Neuronal stem cell (in vitro differentiated cells): ENCODE measurements at regions not wholly inside any gene's neighbourhood (a gene's known extent, or its start where the extent isn't known, plus 50 kb on each side); places are given as distances from the start of the nearest gene placed in this dataset.
A peak's percentile ranks its signal among the peaks of the same experiment; 100 is the strongest.

ENCODE experiments used
- DNase-seq: peaks from one replicate; pipeline ENCODE4 v3.0.0-alpha.2; 2013; ENCODE audit warnings: low spot score
- H2AFZ ChIP-seq: one replicate; pipeline ENCODE4 v1.6.1; 2013; ENCODE audit warnings: mild to moderate bottlenecking, low read length, inconsistent platforms
- H2AK5ac ChIP-seq: 2 replicates; pipeline ENCODE4 v1.6.1; 2013; ENCODE audit warnings: low read depth, mild to moderate bottlenecking, inconsistent platforms, low read length, moderate library complexity, mixed read lengths
- H2BK120ac ChIP-seq: 2 replicates; pipeline ENCODE4 v1.6.1; 2013; ENCODE audit warnings: low read depth, mild to moderate bottlenecking, inconsistent platforms, low read length, moderate library complexity, mixed read lengths
- H2BK12ac ChIP-seq: one replicate; pipeline ENCODE4 v1.6.1; 2013; ENCODE audit warnings: low read length, inconsistent platforms
- H2BK15ac ChIP-seq: 2 replicates; pipeline ENCODE4 v1.6.1; 2013; ENCODE audit warnings: mild to moderate bottlenecking, low read length, inconsistent platforms, mixed read lengths
- H2BK5ac ChIP-seq: one replicate; pipeline ENCODE4 v1.6.1; 2013; ENCODE audit warnings: inconsistent platforms, mild to moderate bottlenecking, low read length, moderate library complexity
- H3K14ac ChIP-seq: one replicate; pipeline ENCODE4 v1.6.1; 2013; ENCODE audit warnings: low read length, inconsistent platforms
- H3K18ac ChIP-seq: 2 replicates; pipeline ENCODE4 v1.6.1; 2013; ENCODE audit warnings: low read length, inconsistent platforms
- H3K23ac ChIP-seq: 2 replicates; pipeline ENCODE4 v1.6.1; 2013; ENCODE audit warnings: low read depth, mild to moderate bottlenecking, mixed read lengths, low read length, inconsistent platforms; ENCODE audit not compliant: poor library complexity
- H3K27ac ChIP-seq: replicated peaks from 3 replicates; pipeline ENCODE4 v1.5.1; 2013; ENCODE audit warnings: low read length, inconsistent platforms
- H3K27me3 ChIP-seq, 3 experiments: 2 replicates each; pipeline ENCODE4 v1.6.1; 2013; ENCODE audit warnings: low read length in 3 of 3, mild to moderate bottlenecking in 2 of 3, inconsistent platforms in 1 of 3, low read depth in 1 of 3, mixed read lengths in 1 of 3, moderate library complexity in 1 of 3; ENCODE audit not compliant: control insufficient read depth in 3 of 3, insufficient read depth in 3 of 3
- H3K36me3 ChIP-seq, 2 donors: replicated peaks in 1 of 2; 2 replicates each; pipeline ENCODE4 v1.6.1; 2013; ENCODE audit warnings: low read length in 2 of 2; ENCODE audit not compliant: control insufficient read depth in 2 of 2, insufficient read depth in 2 of 2
- H3K4ac ChIP-seq: 2 replicates; pipeline ENCODE4 v1.6.1; 2013; ENCODE audit warnings: inconsistent platforms, mild to moderate bottlenecking, low read length, moderate library complexity
- H3K4me1 ChIP-seq, 2 donors: 1 replicate in 1 of 2; 2 replicates in 1 of 2; pipeline ENCODE4 v1.6.1; 2013; ENCODE audit warnings: low read length in 2 of 2, low read depth in 1 of 2; ENCODE audit not compliant: control insufficient read depth in 2 of 2, insufficient read depth in 1 of 2
- H3K4me2 ChIP-seq: one replicate; pipeline ENCODE4 v1.6.1; 2013; ENCODE audit warnings: mild to moderate bottlenecking, low read length, inconsistent platforms; ENCODE audit not compliant: insufficient read depth, poor library complexity, severe bottlenecking
- H3K4me3 ChIP-seq, 2 donors: 2 replicates each; pipeline ENCODE4 v1.5.1; 2013; ENCODE audit warnings: low read length in 2 of 2, mild to moderate bottlenecking in 2 of 2, inconsistent platforms in 1 of 2, moderate library complexity in 1 of 2
- H3K79me1 ChIP-seq: one replicate; pipeline ENCODE4 v1.6.1; 2013; ENCODE audit warnings: low read depth, mild to moderate bottlenecking, inconsistent platforms, low read length, moderate library complexity
- H3K9ac ChIP-seq: one replicate; pipeline ENCODE4 v1.6.1; 2013; ENCODE audit warnings: mild to moderate bottlenecking, low read depth, low read length, inconsistent platforms; ENCODE audit not compliant: poor library complexity
- H3K9me3 ChIP-seq, 2 donors: replicated peaks in 1 of 2; 2 replicates each; pipeline versions ENCODE3 to v1.6.1; 2013; ENCODE audit warnings: low read length in 2 of 2, mild to moderate bottlenecking in 2 of 2, inconsistent platforms in 1 of 2, low read depth in 1 of 2, mixed read lengths in 1 of 2, moderate library complexity in 1 of 2; ENCODE audit not compliant: control insufficient read depth in 2 of 2, insufficient read depth in 1 of 2
- H4K8ac ChIP-seq: one replicate; pipeline ENCODE4 v1.6.1; 2013; ENCODE audit warnings: low read depth, mild to moderate bottlenecking, inconsistent platforms, low read length, moderate library complexity
- H4K91ac ChIP-seq: one replicate; pipeline ENCODE4 v1.6.1; 2013; ENCODE audit warnings: low read length, low read depth, mild to moderate bottlenecking, inconsistent platforms; ENCODE audit not compliant: poor library complexity
- WGBS, 2 donors: extraction: QIAGEN DNeasy Blood & Tissue Kit; methylation state at CpG; one replicate each; pipeline ENCODE4 v1.1.7; 2013; ENCODE audit warnings: missing lambda C conversion rate in 2 of 2, mixed read lengths in 1 of 2; ENCODE audit not compliant: insufficient read length in 2 of 2, insufficient replicate concordance in 1 of 2; ENCODE audit errors: extremely low coverage in 2 of 2; 5-methylcytosine and 5-hydroxymethylcytosine counted together

DNA sequence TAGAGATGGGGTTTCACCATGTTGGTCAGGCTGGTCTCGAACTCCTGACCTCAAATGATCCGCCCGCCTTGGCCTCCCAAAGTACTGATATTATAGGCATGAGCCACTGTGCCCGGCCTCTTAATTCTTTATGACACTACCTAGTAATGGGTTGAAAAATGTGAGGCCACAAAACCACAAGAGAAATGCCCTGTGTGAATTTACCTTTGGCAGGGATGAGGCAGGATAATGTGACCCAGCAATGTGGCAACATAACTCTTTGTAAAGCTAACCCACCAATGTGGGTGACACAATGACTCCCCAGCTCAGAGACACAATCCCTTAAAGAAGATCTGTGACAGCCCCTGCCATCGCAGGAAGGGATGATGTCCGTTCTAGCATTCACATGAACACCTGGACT, 533.1 kb downstream of the KLF5 start:
- Histone ChIP-seq H2AFZ (no peak overlapping the region), H2BK15ac (no peak overlapping the region), H3K23ac (no peak overlapping the region), H3K14ac (no peak overlapping the region), H3K4me2 (no peak overlapping the region), H3K4me3 (no peak overlapping the region), H3K4me1 (no peaks in the 10 kb centered on the region), H2BK120ac (no peak overlapping the region), H2AK5ac (no peak overlapping the region), H3K27me3 (no peaks in the 10 kb centered on the region), H4K91ac (no peak overlapping the region), H4K8ac (no peak overlapping the region), H3K27ac (no peak overlapping the region), H3K18ac (no peak overlapping the region), H2BK12ac (no peak overlapping the region), H3K9ac (no peak overlapping the region), H3K4ac (no peak overlapping the region), H2BK5ac (no peak overlapping the region), H3K36me3 (no peaks in the 10 kb centered on the region), H3K9me3 (no peaks in the 10 kb centered on the region), H3K79me1 (no peaks in the 10 kb centered on the region)
- DNase-seq: no peak
- no CpG with 5 or more reads among the region's 6 CpGs for WGBS, 2 donors

DNA sequence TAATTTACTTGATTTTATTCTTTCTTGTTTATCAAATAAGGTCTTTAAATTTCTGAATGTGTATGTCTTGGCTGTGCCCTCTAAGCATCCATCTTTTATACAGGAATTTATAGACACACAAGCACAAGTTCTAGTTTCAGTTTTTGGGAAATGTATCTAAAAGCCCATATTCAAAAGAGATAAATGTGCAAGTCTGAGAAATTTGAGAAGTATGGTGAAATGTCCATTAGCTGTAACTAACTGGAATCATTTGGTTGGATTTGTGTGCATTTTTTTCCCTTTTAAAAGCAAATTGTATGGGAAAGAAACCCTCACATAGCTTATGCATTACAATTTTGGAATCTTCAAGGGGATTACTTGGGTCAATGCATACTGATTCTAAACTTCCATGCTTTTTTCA, 532.0 kb downstream of the KLF5 start:
- Histone ChIP-seq H3K27ac (no peak overlapping the region), H2BK5ac (no peak overlapping the region), H2BK120ac (no peak overlapping the region), H3K9me3 (no peaks in the 10 kb centered on the region), H4K91ac (no peak overlapping the region), H2AFZ (no peak overlapping the region), H3K9ac (no peak overlapping the region), H3K36me3 (no peaks in the 10 kb centered on the region), H3K23ac (no peak overlapping the region), H3K4me2 (no peak overlapping the region), H2AK5ac (no peak overlapping the region), H3K4ac (no peak overlapping the region), H2BK15ac (no peak overlapping the region), H3K27me3 (no peaks in the 10 kb centered on the region), H4K8ac (no peak overlapping the region), H3K18ac (no peak overlapping the region), H3K79me1 (no peaks in the 10 kb centered on the region), H3K4me3 (no peak overlapping the region), H3K4me1 (no peaks in the 10 kb centered on the region), H3K14ac (no peak overlapping the region), H2BK12ac (no peak overlapping the region)
- no peak for DNase-seq

- Histone ChIP-seq H2BK120ac (no peak overlapping the region), H4K8ac (no peak overlapping the region), H3K27ac (no peak overlapping the region), H3K9me3 (peaks cover 0 to 2% of the 10 kb centered on the region in 2 donors), H3K14ac (no peak overlapping the region), H2BK5ac (no peak overlapping the region), H3K4me2 (no peak overlapping the region), H3K4ac (no peak overlapping the region), H4K91ac (no peak overlapping the region), H3K4me1 (no peaks in the 10 kb centered on the region), H2BK15ac (no peak overlapping the region), H3K23ac (no peak overlapping the region), H3K18ac (no peak overlapping the region), H2AFZ (no peak overlapping the region), H2BK12ac (no peak overlapping the region), H2AK5ac (no peak overlapping the region), H3K27me3 (no peaks in the 10 kb centered on the region), H3K4me3 (no peak overlapping the region), H3K79me1 (no peaks in the 10 kb centered on the region), H3K36me3 (no peaks in the 10 kb centered on the region), H3K9ac (no peak overlapping the region)
- WGBS, 2 donors: no CpG with 5 or more reads among the region's 2 CpGs
- DNase-seq: no peak
Observed at GRCh38 chr13:73585236-73585635, 526.4 kb downstream of the KLF5 start.

DNA sequence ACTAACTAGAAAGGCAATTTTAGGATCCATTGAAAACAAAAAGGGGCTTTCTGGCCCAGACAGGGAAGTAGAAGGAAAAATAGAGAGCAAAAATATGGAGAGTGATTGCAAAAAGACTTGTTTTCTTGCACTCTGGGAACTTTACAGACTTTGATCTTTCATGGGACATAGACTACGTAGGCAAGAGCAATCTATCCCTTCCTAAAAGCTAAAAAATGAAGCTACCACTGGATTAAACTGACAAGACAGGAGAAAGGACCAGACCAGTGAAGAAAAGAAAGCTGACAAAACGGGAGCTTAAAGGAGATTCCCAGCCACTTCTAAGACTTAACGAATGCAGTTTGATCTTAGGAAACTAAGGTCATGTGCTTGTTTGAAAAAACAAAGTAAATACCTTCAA, 524.5 kb downstream of the KLF5 start:
- peak; percentile 1 for DNase-seq
- H3K14ac ChIP-seq: no peak overlapping the region
- no peaks in the 10 kb centered on the region for H3K27me3 ChIP-seq
- no peak overlapping the region for H2BK12ac ChIP-seq
- H3K4me3 ChIP-seq: no peak overlapping the region
- no peak overlapping the region for H3K23ac ChIP-seq
- H3K9me3 ChIP-seq: peaks cover 0 to 2% of the 10 kb centered on the region in 2 donors
- WGBS, 2 donors: no CpG with 5 or more reads among the region's 3 CpGs
- no peak overlapping the region for H4K8ac ChIP-seq
- no peak overlapping the region for H4K91ac ChIP-seq
- no peak overlapping the region for H2BK5ac ChIP-seq
- no peaks in the 10 kb centered on the region for H3K79me1 ChIP-seq
- no peak overlapping the region for H3K18ac ChIP-seq
- H2BK15ac ChIP-seq: no peak overlapping the region
- H3K4me2 ChIP-seq: no peak overlapping the region
- no peaks in the 10 kb centered on the region for H3K4me1 ChIP-seq
- H3K27ac ChIP-seq: no peak overlapping the region
- no peak overlapping the region for H2AFZ ChIP-seq
- no peak overlapping the region for H3K9ac ChIP-seq
- H2BK120ac ChIP-seq: no peak overlapping the region
- no peak overlapping the region for H3K4ac ChIP-seq
- H2AK5ac ChIP-seq: no peak overlapping the region
- no peaks in the 10 kb centered on the region for H3K36me3 ChIP-seq
